Activated CD4-positive, CD25-positive, alpha-beta regulatory T cell treated with anti-CD3 and anti-CD28 coated beads, Interleukin-2, amount 50 U/mL, for 72 hours (primary cell): ENCODE measurements at regions not wholly inside any gene's neighbourhood (a gene's known extent, or its start where the extent isn't known, plus 50 kb on each side); places are given as distances from the start of the nearest gene placed in this dataset.
"Not testable (repeated sequence)": the region's sequence is repeated elsewhere in the genome, so short reads cannot be mapped to it uniquely, and the experiment has no call there.

Experiments
- DNase-seq: peaks from one replicate; pipeline ENCODE4 v3.0.0; 2021

DNA sequence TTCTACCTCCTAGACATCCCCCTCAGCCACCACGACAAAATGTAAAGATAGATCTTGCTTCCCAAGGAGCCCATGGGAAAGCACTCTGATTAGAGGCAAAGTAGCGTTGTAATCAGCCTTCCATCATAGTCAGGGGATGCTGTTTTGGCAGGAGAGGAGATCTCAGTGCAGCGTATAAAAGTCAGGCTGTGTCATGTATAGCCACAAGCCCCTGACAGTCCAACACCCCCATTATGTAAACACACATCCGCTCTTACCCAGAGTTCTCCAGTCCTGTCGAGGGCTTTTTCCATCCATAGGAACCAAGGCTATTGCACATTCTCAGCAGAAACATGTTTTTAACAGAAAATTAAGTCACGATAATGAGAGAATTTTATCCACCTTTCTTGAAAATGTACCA is 156.3 kb downstream of the CYSLTR2 start:
- DNase-seq: no peak

DNA sequence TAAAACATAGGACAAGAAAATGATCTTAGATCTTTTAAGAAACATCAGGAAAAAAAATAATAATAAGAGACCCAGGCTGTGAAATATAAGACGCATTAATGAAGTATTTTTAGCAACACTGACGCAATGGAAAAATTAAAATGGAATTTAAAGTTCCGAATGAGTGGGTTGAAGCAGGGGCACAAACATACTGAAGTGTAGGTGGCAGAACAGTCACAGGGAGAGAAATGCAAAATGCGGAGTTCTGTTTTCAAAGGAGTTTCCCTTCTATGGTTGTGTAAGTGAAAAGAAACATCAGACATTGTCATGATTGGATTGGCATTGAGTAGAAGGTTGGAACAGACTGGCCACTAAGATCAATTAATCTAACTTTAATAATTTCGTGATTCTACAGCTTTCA is 159.8 kb downstream of the CYSLTR2 start:
- DNase-seq: no peak

DNA sequence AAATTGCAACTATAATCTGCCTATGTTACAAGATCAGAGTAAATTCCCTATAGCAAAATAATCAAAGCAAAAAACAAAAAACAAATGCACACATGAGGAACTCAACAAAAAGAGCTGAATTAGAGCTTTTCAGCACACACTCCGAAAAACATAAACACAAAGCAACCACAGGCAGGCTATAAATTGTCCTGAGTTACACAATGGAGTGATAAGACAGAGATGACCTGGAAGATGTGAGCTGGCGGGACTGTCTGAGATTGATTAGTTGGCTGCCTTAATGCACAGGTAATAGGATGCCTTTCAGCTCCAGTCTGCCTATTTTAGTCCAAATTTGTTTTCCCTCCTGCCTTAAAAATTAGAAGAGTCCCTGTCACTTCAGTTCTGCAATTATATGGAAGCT is 159.0 kb upstream of the FNDC3A start:
- DNase-seq: no peak

DNA sequence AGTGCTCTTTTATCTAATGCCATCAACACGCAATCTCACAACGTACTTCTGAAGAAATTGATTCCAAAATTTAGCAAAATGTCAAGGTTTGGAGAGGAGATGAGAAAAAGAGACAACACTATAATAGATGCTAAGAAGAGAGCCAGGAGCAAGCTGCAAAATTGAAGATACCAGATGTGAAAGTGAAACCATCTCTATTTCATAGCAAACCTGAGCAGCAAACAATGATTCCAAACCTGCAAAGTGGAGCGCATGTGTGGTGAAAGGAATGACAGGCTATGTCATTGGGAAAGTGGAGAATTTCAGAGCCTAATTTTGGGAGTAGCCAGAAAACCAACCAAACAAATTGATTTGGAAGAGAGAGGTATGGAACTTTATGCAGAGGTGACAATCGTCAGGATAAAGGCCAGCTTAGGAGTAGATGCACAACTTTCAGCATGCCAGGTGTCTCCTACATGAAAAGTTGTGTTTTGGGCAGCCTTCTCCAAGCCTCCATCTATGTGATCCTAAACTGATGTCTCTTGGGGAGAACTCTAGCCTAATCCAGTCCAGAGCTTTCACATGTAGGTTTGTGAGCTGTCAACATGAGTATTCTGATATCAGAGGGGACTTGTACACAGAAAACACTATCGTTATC is 158.4 kb upstream of the FNDC3A start:
- no peak for DNase-seq

GRCh38 chr13:48818495-48819356 is 157.0 kb upstream of the FNDC3A start:
- DNase-seq: no peak

GRCh38 chr13:48819376-48819775 is 156.3 kb upstream of the FNDC3A start:
- no peak for DNase-seq

DNA sequence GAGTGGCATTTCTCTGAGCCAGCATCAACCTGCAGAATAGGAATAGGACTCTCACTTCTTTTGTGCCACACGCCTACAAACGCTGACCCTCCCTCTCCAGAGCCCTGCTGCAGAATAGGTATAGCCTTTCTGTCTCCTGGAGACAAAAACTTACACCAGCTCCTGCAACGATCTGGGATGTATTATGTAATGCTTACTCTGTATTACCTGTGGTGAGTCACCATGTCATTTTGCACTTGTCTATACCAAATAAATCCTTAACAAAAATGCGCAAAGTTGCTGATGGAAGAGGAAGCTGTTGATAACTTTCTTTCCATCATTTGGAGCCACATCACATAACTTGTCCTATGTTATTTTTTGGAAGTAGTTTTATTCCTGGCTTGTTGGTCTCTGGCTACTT is 155.8 kb upstream of the FNDC3A start:
- DNase-seq: no peak

- DNase-seq: not testable (repeated sequence)
Observed at GRCh38 chr13:48823526-48823925, 152.2 kb upstream of the FNDC3A start.

- no peak for DNase-seq
Observed at GRCh38 chr13:48826039-48826438, 149.7 kb upstream of the FNDC3A start.

GRCh38 chr13:48826922-48827454 is 148.7 kb upstream of the FNDC3A start:
- not testable (repeated sequence) for DNase-seq

DNA sequence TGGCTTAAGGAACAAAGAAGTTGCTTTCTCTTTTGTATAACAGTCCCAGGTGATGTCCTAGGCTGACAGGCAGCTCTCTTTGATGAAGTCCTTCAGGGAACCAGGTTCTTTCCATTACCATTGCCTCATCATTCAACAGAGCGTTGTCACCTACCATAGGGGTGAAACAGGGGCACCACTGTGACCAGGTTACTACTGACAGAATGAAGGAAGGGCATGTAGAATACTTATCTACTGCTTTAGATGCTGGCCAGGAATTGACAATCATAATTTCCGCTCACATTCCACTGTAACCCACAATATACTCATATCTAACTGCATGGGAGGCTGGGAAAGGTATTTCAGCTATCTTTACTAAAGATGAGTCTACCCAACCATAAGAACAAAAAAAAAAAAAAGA is 148.0 kb upstream of the FNDC3A start:
- DNase-seq: no peak

DNA sequence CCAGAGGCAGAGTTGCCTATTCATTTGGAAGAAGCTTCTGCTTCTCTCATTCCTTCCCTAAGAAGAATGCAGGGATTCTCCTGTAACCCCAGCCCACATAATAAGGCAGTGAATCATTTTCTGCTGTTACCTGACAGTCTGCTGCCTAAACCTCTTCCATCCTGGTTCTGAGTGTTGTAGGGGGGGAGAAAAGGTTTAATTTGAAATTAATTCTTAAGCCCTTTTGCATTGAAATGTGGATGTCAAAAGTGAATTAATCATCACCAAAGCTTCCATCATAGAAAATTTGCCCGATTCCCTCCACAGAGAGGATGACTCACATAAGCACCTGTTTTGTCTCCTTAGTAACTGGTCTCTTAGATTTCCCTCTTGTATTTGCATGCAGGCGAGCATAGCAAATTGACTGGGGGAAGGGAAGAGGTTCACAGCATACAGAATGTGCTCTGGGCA is 146.7 kb upstream of the FNDC3A start:
- DNase-seq: no peak

GRCh38 chr13:48829536-48829935 is 146.2 kb upstream of the FNDC3A start:
- DNase-seq: no peak

- DNase-seq: no peak
Observed at GRCh38 chr13:48831248-48831647, 144.5 kb upstream of the FNDC3A start.

DNA sequence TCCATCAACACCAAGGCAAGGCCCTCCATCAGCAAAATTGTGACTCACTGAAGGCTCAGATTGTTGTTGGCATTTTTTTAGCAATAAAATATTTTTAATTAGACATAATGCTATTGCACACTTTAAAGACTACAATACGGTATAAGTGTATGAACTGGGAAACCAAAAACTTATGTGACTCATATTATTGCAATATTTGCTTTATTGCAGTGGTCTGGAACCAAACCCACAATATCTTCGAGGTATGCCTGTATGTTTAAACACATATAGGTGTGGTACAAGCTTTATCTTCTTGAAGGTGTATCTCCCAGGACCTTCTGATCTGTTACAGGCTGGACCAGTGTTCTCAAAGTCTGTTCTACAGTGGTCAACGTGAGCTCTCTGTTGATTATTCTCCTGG is 142.3 kb upstream of the FNDC3A start:
- no peak for DNase-seq

- DNase-seq: not testable (repeated sequence)
Observed at GRCh38 chr13:48835326-48835725, 140.4 kb upstream of the FNDC3A start.

DNA sequence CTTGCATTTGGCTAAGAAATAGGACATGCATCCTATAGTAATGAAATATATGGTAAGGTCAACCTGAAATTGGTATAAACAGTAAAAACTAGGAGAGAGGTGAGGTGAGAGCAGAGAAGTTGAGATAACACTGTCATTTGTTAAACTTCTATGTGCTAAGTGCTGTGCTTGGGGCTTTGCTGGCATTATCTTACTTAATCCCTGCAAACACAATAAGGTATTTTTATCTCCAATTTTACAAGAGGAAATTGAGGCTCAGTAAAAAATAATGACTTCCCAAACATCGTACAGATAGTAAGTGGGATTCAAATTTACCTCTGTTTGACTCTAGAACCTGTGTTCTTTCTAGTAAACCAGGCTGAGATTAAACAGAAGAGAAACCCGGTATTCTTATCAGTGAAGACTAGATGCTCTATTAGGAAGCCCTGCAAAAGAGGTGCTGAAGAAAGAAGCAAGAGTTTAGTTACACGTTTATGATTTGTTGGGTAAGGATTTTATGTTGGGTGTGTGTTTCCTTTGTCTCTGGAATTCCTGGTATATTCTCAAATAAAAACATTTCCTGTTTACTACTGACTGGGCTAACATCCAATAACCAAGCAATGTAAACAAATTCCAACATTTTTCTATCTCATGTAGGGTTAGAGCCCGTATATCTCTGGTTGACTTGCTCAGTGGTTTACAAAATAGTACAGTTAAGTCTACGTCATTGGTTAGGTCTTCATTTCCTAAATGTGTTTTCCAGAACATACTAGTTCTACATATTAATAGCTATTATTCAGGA is 137.3 kb upstream of the FNDC3A start:
- DNase-seq: no peak

DNA sequence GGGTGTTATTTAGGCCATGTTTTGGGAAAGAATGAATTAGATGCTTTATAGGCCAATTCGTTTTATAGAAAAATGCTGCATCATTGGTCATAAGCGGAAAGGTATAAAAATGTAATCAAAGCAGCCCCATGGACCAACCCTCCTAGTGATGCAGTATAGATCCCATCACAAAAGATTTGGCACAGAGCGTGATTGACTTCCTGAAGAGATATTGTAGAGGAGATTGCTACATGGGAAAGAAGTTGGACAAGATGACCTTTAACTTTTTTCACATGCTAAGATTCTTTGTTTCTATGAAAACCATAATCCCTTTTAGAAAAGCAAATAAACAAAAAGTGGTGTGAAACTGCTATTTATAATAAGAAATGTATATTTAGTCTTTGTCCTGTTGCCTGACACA is 136.5 kb upstream of the FNDC3A start:
- DNase-seq: no peak

GRCh38 chr13:48840366-48840765 is 135.3 kb upstream of the FNDC3A start:
- DNase-seq: no peak

GRCh38 chr13:48842316-48842715 is 133.4 kb upstream of the FNDC3A start:
- no peak for DNase-seq

DNA sequence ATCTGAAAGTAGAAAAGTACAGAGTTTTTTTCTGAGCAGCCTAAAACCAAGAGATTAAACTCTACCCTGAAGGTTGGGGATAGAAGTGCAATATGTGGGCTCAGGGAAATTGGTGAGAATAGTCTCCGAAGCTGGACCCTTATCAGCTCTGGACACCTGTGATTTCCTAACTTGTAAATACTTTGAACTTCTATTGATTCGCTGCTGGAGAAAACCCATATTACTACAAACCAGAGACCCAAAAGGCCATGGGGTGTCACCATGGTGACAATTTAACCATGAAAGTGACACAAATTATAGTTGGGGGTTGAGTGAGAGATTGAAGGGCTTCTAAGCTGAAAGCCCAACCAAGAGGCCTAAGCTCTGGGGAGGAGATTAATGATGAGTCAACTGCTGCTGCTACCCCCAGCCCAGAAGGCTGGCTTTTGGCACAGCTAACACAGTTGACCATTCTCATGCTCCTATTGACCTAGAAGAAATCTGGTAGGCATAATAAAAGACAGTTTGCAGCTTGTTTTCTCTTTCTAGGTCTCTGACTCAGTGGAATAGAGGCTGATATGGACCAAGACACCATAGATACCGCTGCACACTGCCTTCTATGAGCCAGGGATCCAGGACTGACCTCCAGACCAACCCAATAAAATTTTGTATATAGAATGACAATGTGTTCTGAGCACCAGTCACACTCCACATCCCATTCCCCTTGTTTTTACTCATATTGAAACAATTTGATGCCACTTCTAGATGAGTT is 131.9 kb upstream of the FNDC3A start:
- no peak for DNase-seq

GRCh38 chr13:48844676-48845075 is 131.0 kb upstream of the FNDC3A start:
- no peak for DNase-seq

GRCh38 chr13:48849515-48849914 is 126.2 kb upstream of the FNDC3A start:
- DNase-seq: no peak
